Ishikawa (cell line): ENCODE measurements at regions not wholly inside any gene's neighbourhood (a gene's known extent, or its start where the extent isn't known, plus 50 kb on each side); places are given as distances from the start of the nearest gene placed in this dataset.

Experiments used
- CEBPB ChIP-seq: IDR thresholded peaks from 2 replicates; pipeline ENCODE4 v1.6.1; 2012
- CREB1 ChIP-seq: IDR thresholded peaks from 2 replicates; pipeline ENCODE4 v1.6.1; 2012; ENCODE audit warnings: low read depth
- EGR1 ChIP-seq: IDR thresholded peaks from 2 replicates; pipeline ENCODE4 v1.6.1; 2012
- EP300 ChIP-seq: IDR thresholded peaks from 2 replicates; pipeline ENCODE4 v1.6.1; 2012; ENCODE audit warnings: borderline replicate concordance
- FOXM1 ChIP-seq: IDR thresholded peaks from 2 replicates; pipeline ENCODE4 v1.6.1; 2012; ENCODE audit warnings: low read depth, borderline replicate concordance
- MAX ChIP-seq: IDR thresholded peaks from 2 replicates; pipeline ENCODE4 v1.6.1; 2012
- NFIC ChIP-seq: IDR thresholded peaks from 2 replicates; pipeline ENCODE4 v1.6.1; 2012
- RAD21 ChIP-seq: IDR thresholded peaks from 2 replicates; pipeline ENCODE4 v1.6.1; 2012; ENCODE audit warnings: low read depth
- REST ChIP-seq: IDR thresholded peaks from 2 replicates; pipeline ENCODE4 v1.6.1; 2012; ENCODE audit warnings: low read depth, mild to moderate bottlenecking
- TAF1 ChIP-seq: IDR thresholded peaks from 2 replicates; pipeline ENCODE4 v1.6.1; 2012; ENCODE audit warnings: low read depth, mild to moderate bottlenecking
- TCF12 ChIP-seq: IDR thresholded peaks from 2 replicates; pipeline ENCODE4 v1.6.1; 2012; ENCODE audit warnings: low read depth
- TEAD4 ChIP-seq: IDR thresholded peaks from 2 replicates; pipeline ENCODE4 v1.6.1; 2012
- USF1 ChIP-seq: IDR thresholded peaks from 2 replicates; pipeline ENCODE4 v1.6.1; 2012
- YY1 ChIP-seq: IDR thresholded peaks from 2 replicates; pipeline ENCODE4 v1.6.1; 2012; ENCODE audit warnings: low read depth
- ZBTB7A ChIP-seq: IDR thresholded peaks from 2 replicates; pipeline ENCODE4 v1.6.1; 2012; ENCODE audit warnings: low read depth

- TF ChIP-seq ZBTB7A (no peak), USF1 (no peak), EP300 (no peak), CEBPB (no peak), CREB1 (no peak), EGR1 (no peak), REST (no peak), TAF1 (no peak), RAD21 (no peak), YY1 (no peak), FOXM1 (no peak), MAX (no peak), TCF12 (no peak), NFIC (no peak), TEAD4 (no peak)
Measured at GRCh38 chr2:223214394-223215253, 162.6 kb downstream of the KCNE4 start.

GRCh38 chr2:223215254-223215516, 163.2 kb downstream of the KCNE4 start:
- TF ChIP-seq YY1 (no peak), FOXM1 (no peak), EP300 (no peak), REST (no peak), CREB1 (no peak), ZBTB7A (no peak)

GRCh38 chr2:223217373-223217772, 165.4 kb downstream of the KCNE4 start:
- TF ChIP-seq ZBTB7A (no peak), YY1 (no peak), FOXM1 (no peak), MAX (no peak)

GRCh38 chr2:223218587-223219178, 166.7 kb downstream of the KCNE4 start:
- TF ChIP-seq USF1 (no peak), TEAD4 (no peak), YY1 (no peak), FOXM1 (no peak), TAF1 (no peak), ZBTB7A (no peak), TCF12 (no peak), CREB1 (no peak), MAX (no peak), NFIC (no peak), RAD21 (no peak), REST (no peak), EGR1 (no peak), CEBPB (no peak), EP300 (no peak)
